Memory B cell (primary cell): ENCODE measurements at regions not wholly inside any gene's neighbourhood (a gene's known extent, or its start where the extent isn't known, plus 50 kb on each side); places are given as distances from the start of the nearest gene placed in this dataset.

Experiments
- ATAC-seq: fragments of 150-1000 bp; cut with Tn5 transposase; 2 replicates; pipeline ENCODE4 v1.10.0; 2021; ENCODE audit warnings: low read depth, mild to moderate bottlenecking, moderate library complexity
- DNase-seq, 2 donors: peaks; one replicate each; pipeline ENCODE4 v3.0.0; 2022; ENCODE audit warnings: low spot score in 2 of 2
- H3K27ac Mint-ChIP-seq: one replicate; pipeline ENCODE4 v1.8.0; 2022; ENCODE audit warnings: mild to moderate bottlenecking, moderate library complexity, mixed read lengths
- H3K27me3 Mint-ChIP-seq: one replicate; pipeline ENCODE4 v1.8.0; 2022; ENCODE audit warnings: mixed read lengths
- H3K36me3 Mint-ChIP-seq: one replicate; pipeline ENCODE4 v1.8.0; 2022; ENCODE audit warnings: mild to moderate bottlenecking, mixed read lengths
- H3K4me1 Mint-ChIP-seq: one replicate; pipeline ENCODE4 v1.8.0; 2022; ENCODE audit warnings: mixed read lengths
- H3K4me3 Mint-ChIP-seq: one replicate; pipeline ENCODE4 v1.8.0; 2022; ENCODE audit warnings: mild to moderate bottlenecking, moderate library complexity, mixed read lengths
- H3K9me3 Mint-ChIP-seq: one replicate; pipeline ENCODE4 v1.8.0; 2022; ENCODE audit warnings: mixed read lengths

- H3K4me3 Mint-ChIP-seq, result no peak overlapping the region
- DNase-seq (no peak), ATAC-seq (no peak)
- no peaks in the 10 kb centered on the region for H3K4me1 Mint-ChIP-seq
- H3K27me3 Mint-ChIP-seq, result no peaks in the 10 kb centered on the region
- no peaks in the 10 kb centered on the region for H3K36me3 Mint-ChIP-seq
- H3K27ac Mint-ChIP-seq, result no peak overlapping the region
- H3K9me3 Mint-ChIP-seq, result peaks cover 3% of the 10 kb centered on the region
Measured at GRCh38 chr11:92727769-92728168, 241.7 kb upstream of the MTNR1B start.

GRCh38 chr11:92728628-92729027, 240.8 kb upstream of the MTNR1B start:
- no peaks in the 10 kb centered on the region for H3K27me3 Mint-ChIP-seq
- ATAC-seq (no peak), DNase-seq (no peak)
- no peak overlapping the region for H3K4me3 Mint-ChIP-seq
- H3K4me1 Mint-ChIP-seq, result no peaks in the 10 kb centered on the region
- H3K27ac Mint-ChIP-seq, result no peak overlapping the region
- no peaks in the 10 kb centered on the region for H3K36me3 Mint-ChIP-seq
- no peaks in the 10 kb centered on the region for H3K9me3 Mint-ChIP-seq

DNA sequence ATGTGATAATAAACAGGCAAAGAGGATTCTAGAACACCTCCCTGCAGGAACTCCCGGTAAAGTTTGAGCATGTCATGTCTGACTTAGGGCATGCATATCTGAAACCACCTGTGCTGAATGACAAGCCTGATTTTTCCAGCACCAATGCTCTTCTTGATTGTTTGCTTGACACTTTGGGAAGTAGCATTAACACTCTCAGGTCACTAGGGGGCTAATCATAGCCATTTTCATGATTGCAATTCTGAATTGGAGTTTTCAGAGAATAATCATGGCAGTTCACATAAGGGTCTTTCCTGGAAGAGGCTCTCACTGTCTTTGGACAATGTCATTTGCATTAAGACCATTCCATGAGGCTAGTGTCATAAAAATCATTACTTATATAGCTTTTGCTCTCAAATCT, 234.4 kb upstream of the MTNR1B start:
- ATAC-seq (no peak), DNase-seq (no peak)
- Mint-ChIP-seq H3K27ac (no peak overlapping the region), H3K27me3 (no peaks in the 10 kb centered on the region), H3K9me3 (peaks cover 4% of the 10 kb centered on the region), H3K36me3 (no peaks in the 10 kb centered on the region), H3K4me3 (no peak overlapping the region), H3K4me1 (no peaks in the 10 kb centered on the region)

- DNase-seq (no peak), ATAC-seq (no peak)
- H3K36me3 Mint-ChIP-seq, result no peaks in the 10 kb centered on the region
- peaks cover 4% of the 10 kb centered on the region for H3K9me3 Mint-ChIP-seq
- H3K4me3 Mint-ChIP-seq, result no peak overlapping the region
- no peaks in the 10 kb centered on the region for H3K27me3 Mint-ChIP-seq
- H3K4me1 Mint-ChIP-seq, result no peaks in the 10 kb centered on the region
- no peak overlapping the region for H3K27ac Mint-ChIP-seq
Measured at GRCh38 chr11:92738276-92738675, 231.2 kb upstream of the MTNR1B start.

DNA sequence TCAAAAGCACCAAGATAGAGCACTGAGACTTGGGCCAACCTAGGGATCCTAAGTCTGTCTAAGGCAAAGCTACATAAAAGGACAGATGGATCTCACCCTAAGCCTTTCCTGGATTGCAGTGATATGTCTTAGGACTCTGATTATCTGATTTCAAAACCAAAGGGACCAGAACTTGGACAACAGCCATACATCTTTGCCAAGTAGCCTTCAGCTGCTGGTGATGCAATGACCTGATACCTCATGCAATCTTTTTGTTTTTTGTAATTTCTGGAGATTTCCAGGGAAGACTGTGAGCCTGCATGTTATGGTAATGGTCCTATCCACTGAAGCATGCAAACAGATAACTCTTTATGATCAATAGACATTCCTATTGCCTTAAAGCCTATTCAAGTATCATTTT, 230.4 kb upstream of the MTNR1B start:
- no peak overlapping the region for H3K27ac Mint-ChIP-seq
- H3K4me1 Mint-ChIP-seq, result no peaks in the 10 kb centered on the region
- peaks cover 4% of the 10 kb centered on the region for H3K9me3 Mint-ChIP-seq
- DNase-seq (no peak), ATAC-seq (no peak)
- no peaks in the 10 kb centered on the region for H3K36me3 Mint-ChIP-seq
- H3K27me3 Mint-ChIP-seq, result no peaks in the 10 kb centered on the region
- no peak overlapping the region for H3K4me3 Mint-ChIP-seq

GRCh38 chr11:92739491-92739890, 230.0 kb upstream of the MTNR1B start:
- Mint-ChIP-seq H3K27ac (no peak overlapping the region), H3K4me1 (no peaks in the 10 kb centered on the region), H3K9me3 (peaks cover 3% of the 10 kb centered on the region), H3K27me3 (no peaks in the 10 kb centered on the region), H3K4me3 (no peak overlapping the region), H3K36me3 (no peaks in the 10 kb centered on the region)
- ATAC-seq, result no peak
- DNase-seq, result no peak

DNA sequence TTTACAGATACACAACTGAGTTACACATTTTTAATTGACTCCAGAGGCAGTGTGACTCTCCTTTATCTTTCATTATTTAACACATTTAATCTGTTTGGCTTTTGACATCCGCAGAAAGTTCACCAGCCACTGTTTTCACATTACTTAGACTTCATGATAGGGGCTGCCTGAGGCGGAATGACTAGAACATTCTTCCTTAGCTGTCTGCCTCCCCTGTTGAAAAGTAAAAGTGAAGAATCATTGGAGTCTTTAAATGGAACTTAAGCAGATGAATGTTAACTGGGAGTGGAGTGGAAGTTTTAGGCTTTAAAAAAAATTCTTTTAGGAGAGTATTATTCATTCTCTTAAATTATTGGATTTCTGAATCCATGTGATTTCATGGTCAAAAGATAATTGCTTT, 229.2 kb upstream of the MTNR1B start:
- no peak overlapping the region for H3K4me3 Mint-ChIP-seq
- DNase-seq, result no peak
- no peak for ATAC-seq
- no peak overlapping the region for H3K27ac Mint-ChIP-seq
- H3K36me3 Mint-ChIP-seq, result no peaks in the 10 kb centered on the region
- no peaks in the 10 kb centered on the region for H3K27me3 Mint-ChIP-seq
- H3K9me3 Mint-ChIP-seq, result no peaks in the 10 kb centered on the region
- H3K4me1 Mint-ChIP-seq, result no peaks in the 10 kb centered on the region

DNA sequence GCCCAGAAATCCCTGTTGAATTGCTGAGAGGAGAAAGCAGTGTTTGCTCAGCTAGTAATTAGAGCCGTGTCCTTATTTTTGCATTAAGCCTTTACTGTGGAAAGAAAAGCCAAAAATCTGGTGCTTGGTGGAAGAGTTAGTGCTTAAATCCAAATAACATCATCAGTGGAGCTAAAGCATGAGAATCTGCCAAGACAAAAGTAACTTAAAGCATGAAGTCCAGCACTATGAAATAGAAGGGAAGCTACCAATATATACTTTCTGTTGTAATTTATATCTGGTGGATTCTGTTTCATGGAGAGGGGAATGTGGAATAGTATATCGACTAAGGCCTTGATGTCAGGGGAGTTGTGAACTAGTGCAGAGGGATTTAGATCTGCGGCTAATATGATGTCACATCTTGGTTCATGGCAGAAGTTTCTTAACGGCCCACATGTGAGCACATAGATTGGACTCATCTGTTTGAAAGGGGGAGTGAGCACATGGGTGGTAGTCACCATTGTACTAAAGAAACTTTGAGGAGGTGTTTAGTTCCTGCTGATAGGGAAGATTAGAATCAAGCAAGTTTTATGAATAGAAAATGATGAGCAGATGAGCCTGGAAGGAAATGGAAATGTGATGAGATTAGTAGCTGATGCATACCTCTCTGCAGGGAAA, 224.4 kb upstream of the MTNR1B start:
- Mint-ChIP-seq H3K4me1 (no peaks in the 10 kb centered on the region), H3K27ac (no peak overlapping the region)

DNA sequence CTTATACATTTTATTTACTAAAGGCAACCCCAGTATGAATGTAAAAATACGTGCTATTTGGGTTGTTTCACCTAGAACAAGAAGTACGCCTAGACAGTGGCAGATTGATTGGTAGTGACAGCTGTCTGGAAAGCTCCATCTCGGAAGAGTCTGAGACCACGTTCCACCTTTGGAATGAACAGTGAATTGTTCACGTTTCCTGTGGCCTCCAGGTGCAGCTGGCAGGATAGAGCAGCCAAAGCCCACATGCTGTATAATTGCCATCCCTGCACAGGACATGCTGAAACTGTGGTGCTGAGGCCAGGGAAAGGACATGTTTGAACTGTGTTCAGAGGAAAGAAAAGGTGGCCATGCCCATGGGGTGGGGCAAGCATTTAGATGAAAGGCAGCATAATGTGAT, 218.7 kb upstream of the MTNR1B start:
- no peak overlapping the region for H3K4me3 Mint-ChIP-seq
- H3K36me3 Mint-ChIP-seq, result no peaks in the 10 kb centered on the region
- no peak overlapping the region for H3K27ac Mint-ChIP-seq
- DNase-seq (no peak), ATAC-seq (no peak)
- H3K9me3 Mint-ChIP-seq, result peaks cover 6% of the 10 kb centered on the region
- no peaks in the 10 kb centered on the region for H3K4me1 Mint-ChIP-seq
- no peaks in the 10 kb centered on the region for H3K27me3 Mint-ChIP-seq

More for the DNA sequence above, 224.4 kb upstream of the MTNR1B start:
- no peaks in the 10 kb centered on the region for H3K27me3 Mint-ChIP-seq
- ATAC-seq (no peak), DNase-seq (no peak)
- peaks cover 5% of the 10 kb centered on the region for H3K9me3 Mint-ChIP-seq
- H3K36me3 Mint-ChIP-seq, result no peaks in the 10 kb centered on the region
- H3K4me3 Mint-ChIP-seq, result no peak overlapping the region

GRCh38 chr11:92751594-92751993, 217.9 kb upstream of the MTNR1B start:
- DNase-seq (no peak), ATAC-seq (no peak)
- Mint-ChIP-seq H3K27ac (no peak overlapping the region), H3K4me3 (no peak overlapping the region), H3K4me1 (no peaks in the 10 kb centered on the region), H3K9me3 (peaks cover 6% of the 10 kb centered on the region), H3K27me3 (no peaks in the 10 kb centered on the region), H3K36me3 (no peaks in the 10 kb centered on the region)

DNA sequence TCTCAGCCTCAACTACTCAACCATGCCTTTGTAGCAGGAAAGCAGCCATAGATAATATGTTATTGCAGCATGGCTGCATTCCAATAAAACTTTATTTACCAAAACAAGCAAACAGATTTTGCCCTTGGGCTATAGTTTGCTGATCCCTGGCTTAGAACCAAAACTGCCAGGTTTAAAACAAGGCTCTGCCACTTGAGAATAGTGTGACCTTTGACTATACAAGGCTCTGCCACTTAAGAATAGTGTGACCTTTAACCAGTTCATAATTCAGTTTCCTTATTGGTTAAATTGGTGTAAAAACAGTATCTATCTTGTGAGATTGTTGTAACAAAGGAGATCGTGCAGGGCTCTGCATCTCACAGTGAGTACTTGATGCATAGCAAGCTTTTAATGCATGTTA, 217.3 kb upstream of the MTNR1B start:
- ATAC-seq (no peak), DNase-seq (no peak)
- no peaks in the 10 kb centered on the region for H3K36me3 Mint-ChIP-seq
- H3K27me3 Mint-ChIP-seq, result no peaks in the 10 kb centered on the region
- H3K4me3 Mint-ChIP-seq, result no peak overlapping the region
- H3K9me3 Mint-ChIP-seq, result peaks cover 6% of the 10 kb centered on the region
- H3K4me1 Mint-ChIP-seq, result no peaks in the 10 kb centered on the region
- H3K27ac Mint-ChIP-seq, result no peak overlapping the region

DNA sequence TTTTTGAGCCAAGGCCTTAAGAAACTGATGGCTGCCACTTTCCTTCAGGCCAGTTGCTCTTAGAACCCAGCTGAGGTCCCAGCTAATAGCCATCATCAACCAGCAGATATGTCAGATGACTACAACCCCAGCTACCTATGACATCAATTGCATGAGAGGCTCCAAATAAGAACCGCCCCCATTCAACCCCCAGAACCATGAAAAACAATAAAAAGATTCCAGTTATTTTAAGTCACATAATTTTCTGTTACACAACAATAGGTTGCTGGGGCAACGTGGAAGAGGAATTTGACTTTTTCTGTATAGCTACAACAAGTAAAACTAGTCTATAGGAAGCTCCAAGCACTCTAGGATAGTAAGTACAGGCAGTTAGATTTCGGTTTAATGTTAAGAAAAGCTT, 216.3 kb upstream of the MTNR1B start:
- H3K36me3 Mint-ChIP-seq, result no peaks in the 10 kb centered on the region
- peaks cover 3% of the 10 kb centered on the region for H3K9me3 Mint-ChIP-seq
- no peak overlapping the region for H3K4me3 Mint-ChIP-seq
- no peaks in the 10 kb centered on the region for H3K4me1 Mint-ChIP-seq
- no peak overlapping the region for H3K27ac Mint-ChIP-seq
- DNase-seq (no peak), ATAC-seq (no peak)
- no peaks in the 10 kb centered on the region for H3K27me3 Mint-ChIP-seq

- no peak overlapping the region for H3K27ac Mint-ChIP-seq
- no peak for DNase-seq
- H3K27me3 Mint-ChIP-seq, result no peaks in the 10 kb centered on the region
- H3K36me3 Mint-ChIP-seq, result no peaks in the 10 kb centered on the region
- H3K4me3 Mint-ChIP-seq, result no peak overlapping the region
- no peak for ATAC-seq
- no peaks in the 10 kb centered on the region for H3K4me1 Mint-ChIP-seq
- peaks cover 4% of the 10 kb centered on the region for H3K9me3 Mint-ChIP-seq
Measured at GRCh38 chr11:92758241-92758780, 211.1 kb upstream of the MTNR1B start.

DNA sequence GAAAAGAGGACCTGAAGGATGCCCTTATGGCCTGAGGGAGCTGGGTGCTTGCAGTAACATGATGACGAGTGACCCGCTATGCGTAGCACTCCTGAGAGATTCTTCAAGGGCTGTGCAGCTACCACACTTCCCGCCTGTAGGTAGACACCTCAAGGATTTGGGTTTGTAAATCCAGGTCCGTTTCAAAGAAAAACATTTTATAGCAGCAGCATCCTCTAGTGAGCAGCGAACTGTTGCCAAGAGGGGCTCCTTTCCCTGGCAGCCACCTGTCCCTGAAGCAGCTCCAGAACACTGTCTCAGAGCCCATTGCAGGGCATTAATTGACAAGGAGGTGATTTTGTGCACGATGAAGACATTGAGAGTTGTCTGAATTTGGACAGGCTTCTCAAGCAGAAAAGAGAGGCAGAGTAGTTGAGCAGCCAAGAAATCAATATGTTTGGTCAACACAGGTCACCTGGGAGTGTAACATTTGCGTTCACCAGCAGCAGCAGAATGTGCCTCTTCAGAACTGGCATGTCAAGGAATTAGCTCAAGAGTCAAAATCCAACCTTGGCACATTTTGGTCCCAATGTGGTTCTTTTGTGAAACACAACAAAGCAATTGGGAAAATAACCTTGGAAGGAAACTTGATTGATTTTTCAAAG, 209.8 kb upstream of the MTNR1B start:
- Mint-ChIP-seq H3K27me3 (no peaks in the 10 kb centered on the region), H3K9me3 (peaks cover 4% of the 10 kb centered on the region), H3K36me3 (no peaks in the 10 kb centered on the region), H3K4me1 (no peaks in the 10 kb centered on the region), H3K4me3 (no peak overlapping the region), H3K27ac (no peak overlapping the region)
- no peak for ATAC-seq
- no peak for DNase-seq

DNA sequence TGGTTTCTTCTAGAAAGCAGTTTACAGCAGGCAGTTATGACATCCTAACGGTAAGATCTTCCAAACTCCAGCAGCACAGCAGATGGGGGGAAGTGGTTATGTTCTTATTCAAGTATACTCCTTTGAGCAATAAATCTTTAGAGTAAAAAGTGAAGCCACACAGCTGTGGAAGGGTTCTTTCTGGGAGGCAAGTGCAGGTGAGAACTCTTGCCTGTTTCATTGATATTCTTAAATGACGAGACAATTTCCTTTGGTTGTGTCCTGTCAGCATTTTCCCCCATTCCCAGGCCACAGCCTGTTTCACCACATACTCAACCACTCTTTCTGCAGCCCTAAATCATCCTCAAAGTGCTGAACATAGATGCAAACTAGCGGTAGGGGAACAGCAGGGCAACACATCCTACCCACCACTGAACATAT, 207.3 kb upstream of the MTNR1B start:
- DNase-seq (no peak), ATAC-seq (no peak)
- H3K4me1 Mint-ChIP-seq, result no peaks in the 10 kb centered on the region
- no peaks in the 10 kb centered on the region for H3K36me3 Mint-ChIP-seq
- H3K27me3 Mint-ChIP-seq, result no peaks in the 10 kb centered on the region
- H3K9me3 Mint-ChIP-seq, result peaks cover 3% of the 10 kb centered on the region
- no peak overlapping the region for H3K27ac Mint-ChIP-seq
- H3K4me3 Mint-ChIP-seq, result no peak overlapping the region
